Kidney epithelial cell (primary cell): ENCODE measurements at regions not wholly inside any gene's neighbourhood (a gene's known extent, or its start where the extent isn't known, plus 50 kb on each side); places are given as distances from the start of the nearest gene placed in this dataset.
"Not testable (repeated sequence)": the region's sequence is repeated elsewhere in the genome, so short reads cannot be mapped to it uniquely, and the experiment has no call there.

ENCODE experiments used
- DNase-seq: peaks from one replicate; pipeline ENCODE4 v3.0.0-alpha.2; 2010; ENCODE audit warnings: low read depth
- H3K27me3 ChIP-seq: 2 replicates; pipeline ENCODE4 v1.6.0; 2011; ENCODE audit warnings: low read length; ENCODE audit not compliant: control insufficient read depth, insufficient read depth
- H3K36me3 ChIP-seq: 2 replicates; pipeline ENCODE4 v1.5.1; 2011; ENCODE audit warnings: low read length; ENCODE audit not compliant: control insufficient read depth, insufficient read depth
- H3K4me3 ChIP-seq: 2 replicates; pipeline ENCODE4 v1.5.1; 2011; ENCODE audit warnings: low read depth, mild to moderate bottlenecking, control low read depth, low read length

GRCh38 chr9:62816331-62816730, 1626.5 kb downstream of the SPATA31A7 start:
- DNase-seq, H3K36me3 ChIP-seq, H3K27me3 ChIP-seq, H3K4me3 ChIP-seq: not testable (repeated sequence)

GRCh38 chr9:62817214-62817613, 1627.4 kb downstream of the SPATA31A7 start:
- not testable (repeated sequence) for DNase-seq, H3K4me3 ChIP-seq, H3K36me3 ChIP-seq, H3K27me3 ChIP-seq

GRCh38 chr9:62822185-62822584, 1632.3 kb downstream of the SPATA31A7 start:
- not testable (repeated sequence) for H3K27me3 ChIP-seq, H3K36me3 ChIP-seq, H3K4me3 ChIP-seq, DNase-seq

- H3K36me3 ChIP-seq, H3K27me3 ChIP-seq, H3K4me3 ChIP-seq, DNase-seq: not testable (repeated sequence)
These were observed 1638.4 kb downstream of the SPATA31A7 start for GRCh38 chr9:62827957-62828907.

GRCh38 chr9:62830829-62831459, 1641.1 kb downstream of the SPATA31A7 start:
- not testable (repeated sequence) for H3K36me3 ChIP-seq, H3K4me3 ChIP-seq, DNase-seq
- H3K27me3 ChIP-seq: peaks cover 11% of the 10 kb centered on the region

- H3K36me3 ChIP-seq, H3K4me3 ChIP-seq, DNase-seq: not testable (repeated sequence)
- peaks cover 22% of the 10 kb centered on the region for H3K27me3 ChIP-seq
These were observed 1643.7 kb downstream of the SPATA31A7 start for GRCh38 chr9:62833323-62834200.

- DNase-seq, H3K36me3 ChIP-seq: not testable (repeated sequence)
- peak overlapping the region; percentile 30 for H3K4me3 ChIP-seq
- H3K27me3 ChIP-seq: peaks cover 18% of the 10 kb centered on the region
These were observed 1647.5 kb downstream of the SPATA31A7 start for GRCh38 chr9:62837254-62837911.

- Histone ChIP-seq H3K27me3 (peaks cover 20% of the 10 kb centered on the region), H3K4me3 (peak overlapping the region; percentile 32)
- H3K36me3 ChIP-seq: not testable (repeated sequence)
- peak; percentile 66 for DNase-seq
These were observed 1648.3 kb downstream of the SPATA31A7 start for GRCh38 chr9:62838024-62838718.

- H3K27me3 ChIP-seq: peaks cover 15% of the 10 kb centered on the region
- H3K4me3 ChIP-seq, DNase-seq, H3K36me3 ChIP-seq: not testable (repeated sequence)
These were observed 1649.3 kb downstream of the SPATA31A7 start for GRCh38 chr9:62839168-62839567.

GRCh38 chr9:62843145-62843544, 1653.3 kb downstream of the SPATA31A7 start:
- not testable (repeated sequence) for H3K27me3 ChIP-seq, DNase-seq, H3K36me3 ChIP-seq, H3K4me3 ChIP-seq

- not testable (repeated sequence) for H3K36me3 ChIP-seq, DNase-seq, H3K4me3 ChIP-seq, H3K27me3 ChIP-seq
These were observed 1654.0 kb downstream of the SPATA31A7 start for GRCh38 chr9:62843706-62844290.

GRCh38 chr9:62844681-62845185, 1654.9 kb downstream of the SPATA31A7 start:
- H3K27me3 ChIP-seq, H3K4me3 ChIP-seq, H3K36me3 ChIP-seq, DNase-seq: not testable (repeated sequence)

GRCh38 chr9:62848258-62848657, 1658.4 kb downstream of the SPATA31A7 start:
- not testable (repeated sequence) for DNase-seq, H3K27me3 ChIP-seq, H3K4me3 ChIP-seq, H3K36me3 ChIP-seq
